H9 (cell line): ENCODE measurements at regions not wholly inside any gene's neighbourhood (a gene's known extent, or its start where the extent isn't known, plus 50 kb on each side); places are given as distances from the start of the nearest gene placed in this dataset.

Experiments used
- DNase-seq: peaks from one replicate; pipeline ENCODE4 v3.0.0-alpha.2; 2017
- H2AFZ ChIP-seq: one replicate; pipeline ENCODE4 v1.6.1; 2013; ENCODE audit warnings: mild to moderate bottlenecking, low read length, control low read depth, moderate library complexity
- H2AK5ac ChIP-seq: 2 replicates; pipeline ENCODE4 v1.6.1; 2013; ENCODE audit warnings: low read length, control low read depth, mixed read lengths; ENCODE audit not compliant: insufficient read length
- H2BK120ac ChIP-seq: one replicate; pipeline ENCODE4 v1.6.1; 2013; ENCODE audit warnings: low read depth, mild to moderate bottlenecking, low read length, control low read depth, inconsistent platforms; ENCODE audit not compliant: poor library complexity, severe bottlenecking
- H2BK12ac ChIP-seq: 2 replicates; pipeline ENCODE4 v1.6.1; 2013; ENCODE audit warnings: low read length, control low read depth, mixed read lengths, low read depth; ENCODE audit not compliant: insufficient read length
- H2BK15ac ChIP-seq: 2 replicates; pipeline ENCODE4 v1.6.1; 2013; ENCODE audit warnings: low read depth, low read length, control low read depth
- H2BK20ac ChIP-seq: one replicate; pipeline ENCODE4 v1.6.1; 2013; ENCODE audit warnings: low read depth, mild to moderate bottlenecking, low read length, control low read depth, inconsistent platforms; ENCODE audit not compliant: poor library complexity, severe bottlenecking
- H2BK5ac ChIP-seq: 2 replicates; pipeline ENCODE4 v1.6.1; 2013; ENCODE audit warnings: low read length, control low read depth, mixed read lengths; ENCODE audit not compliant: insufficient read length
- H3K14ac ChIP-seq: 2 replicates; pipeline ENCODE4 v1.6.1; 2013; ENCODE audit warnings: low read length, control low read depth; ENCODE audit not compliant: insufficient read depth
- H3K18ac ChIP-seq: 2 replicates; pipeline ENCODE4 v1.6.1; 2013; ENCODE audit warnings: low read depth, mild to moderate bottlenecking, mixed read lengths, low read length, control low read depth; ENCODE audit not compliant: insufficient read length
- H3K23ac ChIP-seq: 2 replicates; pipeline ENCODE4 v1.6.1; 2013; ENCODE audit warnings: low read length, control low read depth, mixed read lengths, low read depth; ENCODE audit not compliant: insufficient read length
- H3K23me2 ChIP-seq: 2 replicates; pipeline ENCODE4 v1.6.1; 2013; ENCODE audit warnings: low read depth, mild to moderate bottlenecking, mixed read lengths, low read length, control low read depth; ENCODE audit not compliant: insufficient read length, poor library complexity, severe bottlenecking
- H3K27ac ChIP-seq: 2 replicates; pipeline ENCODE4 v1.5.1; 2013; ENCODE audit warnings: low read length, control low read depth, mixed read lengths, low read depth; ENCODE audit not compliant: insufficient read length
- H3K27me3 ChIP-seq: 2 replicates; pipeline ENCODE4 v1.6.1; 2013; ENCODE audit warnings: low read length, control low read depth, inconsistent platforms; ENCODE audit not compliant: insufficient read depth
- H3K4ac ChIP-seq: 2 replicates; pipeline ENCODE4 v1.6.1; 2013; ENCODE audit warnings: low read depth, mild to moderate bottlenecking, control low read depth, inconsistent platforms, low read length, moderate library complexity
- H3K4me1 ChIP-seq: 2 replicates; pipeline ENCODE4 v1.6.1; 2013; ENCODE audit warnings: low read length, control low read depth, inconsistent platforms; ENCODE audit not compliant: insufficient read depth
- H3K4me2 ChIP-seq: 2 replicates; pipeline ENCODE4 v1.6.1; 2013; ENCODE audit warnings: low read length, control low read depth, mixed read lengths; ENCODE audit not compliant: insufficient read length, insufficient read depth
- H3K56ac ChIP-seq: 2 replicates; pipeline ENCODE4 v1.6.1; 2013; ENCODE audit warnings: low read depth, mild to moderate bottlenecking, mixed read lengths, low read length, control low read depth; ENCODE audit not compliant: insufficient read length
- H3K79me1 ChIP-seq: 2 replicates; pipeline ENCODE4 v1.6.1; 2013; ENCODE audit warnings: low read depth, mild to moderate bottlenecking, moderate library complexity, low read length, control low read depth, inconsistent platforms; ENCODE audit not compliant: insufficient read depth, poor library complexity, severe bottlenecking
- H3K79me2 ChIP-seq: 2 replicates; pipeline ENCODE4 v1.6.1; 2013; ENCODE audit warnings: low read length, control low read depth, inconsistent platforms; ENCODE audit not compliant: insufficient read depth
- H3K9ac ChIP-seq: 2 replicates; pipeline ENCODE4 v1.6.1; 2013; ENCODE audit warnings: low read length, control low read depth, mixed read lengths; ENCODE audit not compliant: insufficient read length; ENCODE audit errors: extremely low read depth
- H3K9me3 ChIP-seq: one replicate; pipeline ENCODE4 v1.6.1; 2013; ENCODE audit warnings: low read depth, low read length, inconsistent platforms; ENCODE audit not compliant: control insufficient read depth
- H3T11ph ChIP-seq: one replicate; pipeline ENCODE4 v1.6.1; 2013; ENCODE audit warnings: mild to moderate bottlenecking, low read length, control low read depth, inconsistent platforms
- H4K20me1 ChIP-seq: one replicate; pipeline ENCODE4 v1.6.1; 2013; ENCODE audit not compliant: control insufficient read depth, insufficient read length, insufficient read depth
- H4K5ac ChIP-seq: 2 replicates; pipeline ENCODE4 v1.6.1; 2013; ENCODE audit warnings: low read depth, mild to moderate bottlenecking, mixed read lengths, low read length, control low read depth; ENCODE audit not compliant: insufficient read length
- H4K8ac ChIP-seq: replicated peaks from 2 replicates; pipeline ENCODE4 v1.6.1; 2013; ENCODE audit warnings: low read length, control low read depth, mixed read lengths, low read depth; ENCODE audit not compliant: insufficient read length
- H4K91ac ChIP-seq: 2 replicates; pipeline ENCODE4 v1.6.1; 2013; ENCODE audit warnings: low read depth, mild to moderate bottlenecking, moderate library complexity, mixed read lengths, low read length, control low read depth; ENCODE audit not compliant: insufficient read length
- H3K27ac Mint-ChIP-seq, 3 experiments: 2 replicates in 2 of 3; 3 replicates in 1 of 3; pipeline ENCODE4 v1.8.0; 2020 to 2021; ENCODE audit warnings: mixed read lengths in 3 of 3, mild to moderate bottlenecking in 1 of 3, moderate library complexity in 1 of 3
- H3K27me3 Mint-ChIP-seq: 2 replicates; pipeline ENCODE4 v1.8.0; 2021; ENCODE audit warnings: low read depth, mild to moderate bottlenecking, moderate library complexity, mixed read lengths
- H3K36me3 Mint-ChIP-seq, 3 experiments: 2 replicates in 2 of 3; 3 replicates in 1 of 3; pipeline ENCODE4 v1.8.0; 2020 to 2021; ENCODE audit warnings: low read depth in 3 of 3, mixed read lengths in 3 of 3; ENCODE audit not compliant: insufficient read depth in 1 of 3
- H3K4me1 Mint-ChIP-seq, 2 experiments: 2 replicates each; pipeline ENCODE4 v1.8.0; 2020; ENCODE audit warnings: mixed read lengths in 2 of 2
- H3K4me3 Mint-ChIP-seq, 2 experiments: 2 replicates in 1 of 2; 3 replicates in 1 of 2; pipeline ENCODE4 v1.8.0; 2020 to 2021; ENCODE audit warnings: mild to moderate bottlenecking in 2 of 2, mixed read lengths in 2 of 2, moderate library complexity in 1 of 2
- H3K9me3 Mint-ChIP-seq, 2 experiments: 2 replicates in 1 of 2; 3 replicates in 1 of 2; pipeline ENCODE4 v1.8.0; 2020; ENCODE audit warnings: mild to moderate bottlenecking in 2 of 2, mixed read lengths in 2 of 2, moderate library complexity in 1 of 2
- CTCF ChIP-seq: fragments of 200-600 bp; sonication (generic); conservative IDR thresholded peaks from 3 replicates; pipeline ENCODE4 v1.8.0; 2021; ENCODE audit warnings: antibody characterized with exemption, mild to moderate bottlenecking
- WGBS: extraction: QIAGEN DNeasy Blood & Tissue Kit; methylation state at CpG from one replicate; pipeline ENCODE4 v1.1.7; 2013; ENCODE audit warnings: missing lambda C conversion rate, low lambda C conversion rate, mixed read lengths; ENCODE audit not compliant: insufficient read length; ENCODE audit errors: extremely low coverage; 5-methylcytosine and 5-hydroxymethylcytosine counted together

GRCh38 chr15:93201940-93202339, 112.9 kb upstream of the RGMA start:
- Mint-ChIP-seq H3K27ac (no peak overlapping the region), H3K27me3 (peaks cover 18% of the 10 kb centered on the region), H3K4me1 (peaks cover 28 to 29% of the 10 kb centered on the region in 2 experiments), H3K4me3 (no peak overlapping the region), H3K9me3 (peaks cover 3 to 4% of the 10 kb centered on the region in 2 experiments; a peak in 2 of 5 replicates), H3K36me3 (peaks cover 0 to 6% (median 1%) of the 10 kb centered on the region in 3 experiments; a peak in 2 of 7 replicates)
- no peak overlapping the region for H3K4me2 ChIP-seq
- no peak overlapping the region for H2AFZ ChIP-seq
- no peak overlapping the region for H4K91ac ChIP-seq
- no peak overlapping the region for H4K8ac ChIP-seq
- H3K27me3 ChIP-seq: no peaks in the 10 kb centered on the region; the same call in 1 of the 2 replicates
- no peak overlapping the region for H2BK20ac ChIP-seq
- H3K23me2 ChIP-seq: no peaks in the 10 kb centered on the region
- H4K20me1 ChIP-seq: no peaks in the 10 kb centered on the region
- H3K14ac ChIP-seq: no peak overlapping the region
- no peak overlapping the region for H4K5ac ChIP-seq
- peaks cover 7% of the 10 kb centered on the region; the same call in 1 of the 2 replicates for H3K4me1 ChIP-seq
- no peak for TF ChIP-seq CTCF
- H3T11ph ChIP-seq: no peak overlapping the region
- WGBS: no CpG with 5 or more reads among the region's 4 CpGs
- H3K79me1 ChIP-seq: no peaks in the 10 kb centered on the region
- H3K18ac ChIP-seq: no peak overlapping the region
- H2BK120ac ChIP-seq: no peak overlapping the region
- no peak overlapping the region for H2BK12ac ChIP-seq
- H3K9ac ChIP-seq: no peak overlapping the region
- H3K27ac ChIP-seq: no peak overlapping the region
- no peak overlapping the region for H2BK5ac ChIP-seq
- DNase-seq: no peak
- no peak overlapping the region for H3K23ac ChIP-seq
- H3K56ac ChIP-seq: no peak overlapping the region
- no peak overlapping the region for H3K4ac ChIP-seq
- no peak overlapping the region for H2BK15ac ChIP-seq
- no peaks in the 10 kb centered on the region for H3K9me3 ChIP-seq
- no peaks in the 10 kb centered on the region for H3K79me2 ChIP-seq
- no peak overlapping the region for H2AK5ac ChIP-seq
